ENCODE measurements at regions not wholly inside any gene's neighbourhood (a gene's known extent, or its start where the extent isn't known, plus 50 kb on each side); places are given as distances from the start of the nearest gene placed in this dataset.

GRCh38 chr20:6490849-6491248, 276.6 kb upstream of the BMP2 start:
- H3K9me3 Mint-ChIP-seq (ENCODE audit: unreplicated experiment) = no peaks in the 10 kb centered on the region
- H3K36me3 Mint-ChIP-seq (ENCODE audit: insufficient read depth, unreplicated experiment) = no peaks in the 10 kb centered on the region
- CTCF ChIA-PET = no interaction called here
- peaks cover 21% of the 10 kb centered on the region for H3K4me1 Mint-ChIP-seq (ENCODE audit: insufficient read depth, unreplicated experiment)
- POLR2A ChIA-PET = no interaction called here
- no peak for TF ChIP-seq CTCF (IDR thresholded peaks at IDR 0.05; ENCODE audit: unreplicated experiment)
- no peak for DNase-seq (ENCODE audit: unreplicated experiment)
- intact Hi-C loops (cut with micrococcal nuclease) = no loop called here
- H3K27me3 Mint-ChIP-seq (ENCODE audit: insufficient read depth, unreplicated experiment) = no peaks in the 10 kb centered on the region
- no peak overlapping the region for H3K4me3 Mint-ChIP-seq (ENCODE audit: unreplicated experiment)
- no TSS peak for BruUV-seq (replicated peaks)
- no peak overlapping the region for H3K27ac Mint-ChIP-seq (ENCODE audit: low read depth, unreplicated experiment)

GRCh38 chr20:6489361-6490171, 277.9 kb upstream of the BMP2 start:
- BruUV-seq (replicated peaks) = no TSS peak
- no peak overlapping the region for H3K4me3 Mint-ChIP-seq (ENCODE audit: unreplicated experiment)
- H3K4me1 Mint-ChIP-seq (ENCODE audit: insufficient read depth, unreplicated experiment) = peaks cover 21% of the 10 kb centered on the region
- ChIA-PET POLR2A (interaction anchor here (0.6 to 1.2 kb wide), 4 partner anchors 11 to 1532 kb away, joined by 3 to 5 read pairs (median 4); no protein-coding TSS in a partner anchor), CTCF (interaction anchor here (0.7 kb wide), 1 partner anchor 224 kb away, joined by 3 read pairs; no protein-coding TSS in a partner anchor)
- intact Hi-C loops (cut with micrococcal nuclease) = no loop called here
- DNase-seq (ENCODE audit: unreplicated experiment) = peak; percentile 91
- no peaks in the 10 kb centered on the region for H3K36me3 Mint-ChIP-seq (ENCODE audit: insufficient read depth, unreplicated experiment)
- no peaks in the 10 kb centered on the region for H3K9me3 Mint-ChIP-seq (ENCODE audit: unreplicated experiment)
- H3K27me3 Mint-ChIP-seq (ENCODE audit: insufficient read depth, unreplicated experiment) = no peaks in the 10 kb centered on the region
- H3K27ac Mint-ChIP-seq (ENCODE audit: low read depth, unreplicated experiment) = no peak overlapping the region
- TF ChIP-seq CTCF (IDR thresholded peaks at IDR 0.05; ENCODE audit: unreplicated experiment) = no peak

GRCh38 chr20:6485351-6485750, 282.1 kb upstream of the BMP2 start:
- Mint-ChIP-seq H3K9me3 (ENCODE audit: unreplicated experiment) (no peaks in the 10 kb centered on the region), H3K27me3 (ENCODE audit: insufficient read depth, unreplicated experiment) (no peaks in the 10 kb centered on the region), H3K36me3 (ENCODE audit: insufficient read depth, unreplicated experiment) (no peaks in the 10 kb centered on the region), H3K27ac (ENCODE audit: low read depth, unreplicated experiment) (no peak overlapping the region), H3K4me3 (ENCODE audit: unreplicated experiment) (no peak overlapping the region), H3K4me1 (ENCODE audit: insufficient read depth, unreplicated experiment) (peaks cover 15% of the 10 kb centered on the region)
- intact Hi-C loops (cut with micrococcal nuclease) = no loop called here
- CTCF ChIA-PET = no interaction called here
- no peak for TF ChIP-seq CTCF (IDR thresholded peaks at IDR 0.05; ENCODE audit: unreplicated experiment)
- BruUV-seq (replicated peaks) = no TSS peak
- POLR2A ChIA-PET = interaction anchor here (0.8 to 1.0 kb wide), 3 partner anchors 9 to 109 kb away, joined by 3 read pairs; no protein-coding TSS in a partner anchor
- DNase-seq (ENCODE audit: unreplicated experiment) = no peak

- no TSS peak for BruUV-seq (replicated peaks)
- POLR2A ChIA-PET = interaction anchor here (1.4 kb wide), 1 partner anchor 10 kb away, joined by 3 read pairs; no protein-coding TSS in a partner anchor
Measured at GRCh38 chr20:6483727-6484126, 283.8 kb upstream of the BMP2 start.

More at GRCh38 chr20:6483727-6484126, 283.8 kb upstream of the BMP2 start:
- no peak for TF ChIP-seq CTCF (IDR thresholded peaks at IDR 0.05; ENCODE audit: unreplicated experiment)
- H3K36me3 Mint-ChIP-seq (ENCODE audit: insufficient read depth, unreplicated experiment) = no peaks in the 10 kb centered on the region
- H3K4me1 Mint-ChIP-seq (ENCODE audit: insufficient read depth, unreplicated experiment) = no peaks in the 10 kb centered on the region
- no peaks in the 10 kb centered on the region for H3K27me3 Mint-ChIP-seq (ENCODE audit: insufficient read depth, unreplicated experiment)
- H3K9me3 Mint-ChIP-seq (ENCODE audit: unreplicated experiment) = no peaks in the 10 kb centered on the region
- no peak for DNase-seq (ENCODE audit: unreplicated experiment)
- CTCF ChIA-PET = interaction anchor here (1.3 kb wide), 1 partner anchor 10 kb away, joined by 3 read pairs; no protein-coding TSS in a partner anchor
- no peak overlapping the region for H3K27ac Mint-ChIP-seq (ENCODE audit: low read depth, unreplicated experiment)
- intact Hi-C loops (cut with micrococcal nuclease) = no loop called here
- no peak overlapping the region for H3K4me3 Mint-ChIP-seq (ENCODE audit: unreplicated experiment)
